ENCODE measurements at regions not wholly inside any gene's neighbourhood (a gene's known extent, or its start where the extent isn't known, plus 50 kb on each side); places are given as distances from the start of the nearest gene placed in this dataset.
"Not testable (repeated sequence)": the region's sequence is repeated elsewhere in the genome, so short reads cannot be mapped to it uniquely, and the experiment has no call there.

- no peak overlapping the region for H2AFZ ChIP-seq (ENCODE audit: low read depth, low read length)
- no peaks in the 10 kb centered on the region for H3K79me2 ChIP-seq (replicated peaks; ENCODE audit: insufficient read depth, low read length)
- H3K4me3 ChIP-seq (ENCODE audit: low read length): no peak overlapping the region
- H3K27ac ChIP-seq (ENCODE audit: low read length): no peak overlapping the region
- no peak for TF ChIP-seq EP300 (conservative IDR thresholded peaks at IDR 0.05; ENCODE audit: poor library complexity, severe bottlenecking)
- no peak overlapping the region for H3K4me2 ChIP-seq (ENCODE audit: low read length)
- H3K9me3 ChIP-seq (ENCODE audit: low read length): no peaks in the 10 kb centered on the region
- no peaks in the 10 kb centered on the region for H3K36me3 ChIP-seq (ENCODE audit: insufficient read depth, low read length)
- no peaks in the 10 kb centered on the region for H3K9me2 ChIP-seq (ENCODE audit: insufficient read depth, low read length)
- H3F3A ChIP-seq (ENCODE audit: insufficient read depth, low read length, poor library complexity, severe bottlenecking): no peaks in the 10 kb centered on the region
- no peaks in the 10 kb centered on the region for H3K27me3 ChIP-seq (ENCODE audit: insufficient read depth, low read depth, low read length)
- H3K9ac ChIP-seq (ENCODE audit: low read length): no peak overlapping the region
- H4K20me1 ChIP-seq (ENCODE audit: insufficient read depth): no peaks in the 10 kb centered on the region
These were observed 224.8 kb upstream of the JARID2 start for GRCh38 chr6:15021074-15021473.

GRCh38 chr6:15023018-15023417, 222.9 kb upstream of the JARID2 start:
- not testable (repeated sequence) for H3K36me3 ChIP-seq (ENCODE audit: insufficient read depth, low read length); H3K4me2 ChIP-seq (ENCODE audit: low read length); H4K20me1 ChIP-seq (ENCODE audit: insufficient read depth); H3K9me2 ChIP-seq (ENCODE audit: insufficient read depth, low read length); H2AFZ ChIP-seq (ENCODE audit: low read depth, low read length); H3K79me2 ChIP-seq (replicated peaks; ENCODE audit: insufficient read depth, low read length); H3K27ac ChIP-seq (ENCODE audit: low read length); H3K4me3 ChIP-seq (ENCODE audit: low read length); H3K27me3 ChIP-seq (ENCODE audit: insufficient read depth, low read depth, low read length); H3K9ac ChIP-seq (ENCODE audit: low read length); H3F3A ChIP-seq (ENCODE audit: insufficient read depth, low read length, poor library complexity, severe bottlenecking); H3K9me3 ChIP-seq (ENCODE audit: low read length)

- Histone ChIP-seq H3K9ac (ENCODE audit: low read length) (no peak overlapping the region), H3K27ac (ENCODE audit: low read length) (no peak overlapping the region), H3K9me3 (ENCODE audit: low read length) (no peaks in the 10 kb centered on the region), H3K79me2 (replicated peaks; ENCODE audit: insufficient read depth, low read length) (no peaks in the 10 kb centered on the region), H3K9me2 (ENCODE audit: insufficient read depth, low read length) (no peaks in the 10 kb centered on the region), H2AFZ (ENCODE audit: low read depth, low read length) (no peak overlapping the region), H3F3A (ENCODE audit: insufficient read depth, low read length, poor library complexity, severe bottlenecking) (no peaks in the 10 kb centered on the region), H4K20me1 (ENCODE audit: insufficient read depth) (no peaks in the 10 kb centered on the region), H3K27me3 (ENCODE audit: insufficient read depth, low read depth, low read length) (no peaks in the 10 kb centered on the region), H3K36me3 (ENCODE audit: insufficient read depth, low read length) (no peaks in the 10 kb centered on the region), H3K4me2 (ENCODE audit: low read length) (no peak overlapping the region), H3K4me3 (ENCODE audit: low read length) (no peak overlapping the region)
- TF ChIP-seq, protein P1, sequence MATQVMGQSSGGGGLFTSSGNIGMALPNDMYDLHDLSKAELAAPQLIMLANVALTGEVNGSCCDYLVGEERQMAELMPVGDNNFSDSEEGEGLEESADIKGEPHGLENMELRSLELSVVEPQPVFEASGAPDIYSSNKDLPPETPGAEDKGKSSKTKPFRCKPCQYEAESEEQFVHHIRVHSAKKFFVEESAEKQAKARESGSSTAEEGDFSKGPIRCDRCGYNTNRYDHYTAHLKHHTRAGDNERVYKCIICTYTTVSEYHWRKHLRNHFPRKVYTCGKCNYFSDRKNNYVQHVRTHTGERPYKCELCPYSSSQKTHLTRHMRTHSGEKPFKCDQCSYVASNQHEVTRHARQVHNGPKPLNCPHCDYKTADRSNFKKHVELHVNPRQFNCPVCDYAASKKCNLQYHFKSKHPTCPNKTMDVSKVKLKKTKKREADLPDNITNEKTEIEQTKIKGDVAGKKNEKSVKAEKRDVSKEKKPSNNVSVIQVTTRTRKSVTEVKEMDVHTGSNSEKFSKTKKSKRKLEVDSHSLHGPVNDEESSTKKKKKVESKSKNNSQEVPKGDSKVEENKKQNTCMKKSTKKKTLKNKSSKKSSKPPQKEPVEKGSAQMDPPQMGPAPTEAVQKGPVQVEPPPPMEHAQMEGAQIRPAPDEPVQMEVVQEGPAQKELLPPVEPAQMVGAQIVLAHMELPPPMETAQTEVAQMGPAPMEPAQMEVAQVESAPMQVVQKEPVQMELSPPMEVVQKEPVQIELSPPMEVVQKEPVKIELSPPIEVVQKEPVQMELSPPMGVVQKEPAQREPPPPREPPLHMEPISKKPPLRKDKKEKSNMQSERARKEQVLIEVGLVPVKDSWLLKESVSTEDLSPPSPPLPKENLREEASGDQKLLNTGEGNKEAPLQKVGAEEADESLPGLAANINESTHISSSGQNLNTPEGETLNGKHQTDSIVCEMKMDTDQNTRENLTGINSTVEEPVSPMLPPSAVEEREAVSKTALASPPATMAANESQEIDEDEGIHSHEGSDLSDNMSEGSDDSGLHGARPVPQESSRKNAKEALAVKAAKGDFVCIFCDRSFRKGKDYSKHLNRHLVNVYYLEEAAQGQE (IDR thresholded peaks at IDR 0.05; ENCODE audit: borderline replicate concordance): no peak
- no peak for TF ChIP-seq RAD21 (conservative IDR thresholded peaks at IDR 0.05)
- TF ChIP-seq TAF1 (IDR thresholded peaks at IDR 0.05; ENCODE audit: low read depth): no peak
- TF ChIP-seq POLR2AphosphoS5 (IDR thresholded peaks at IDR 0.05): no peak
- no peak for TF ChIP-seq CTCF (IDR thresholded peaks at IDR 0.05; ENCODE audit: poor library complexity, severe bottlenecking)
- no peak for TF ChIP-seq EZH2 (IDR thresholded peaks at IDR 0.05; ENCODE audit: borderline replicate concordance, insufficient read depth, low read length, poor library complexity, severe bottlenecking)
- no peak for TF ChIP-seq EP300 (conservative IDR thresholded peaks at IDR 0.05; ENCODE audit: poor library complexity, severe bottlenecking)
- TF ChIP-seq MXI1 (conservative IDR thresholded peaks at IDR 0.05; ENCODE audit: poor library complexity, severe bottlenecking): no peak
- no peak for TF ChIP-seq SMC3 (conservative IDR thresholded peaks at IDR 0.05; ENCODE audit: poor library complexity)
These were observed 222.4 kb upstream of the JARID2 start for GRCh38 chr6:15023448-15023847.
